ENCODE measurements at regions not wholly inside any gene's neighbourhood (a gene's known extent, or its start where the extent isn't known, plus 50 kb on each side); places are given as distances from the start of the nearest gene placed in this dataset.

DNA sequence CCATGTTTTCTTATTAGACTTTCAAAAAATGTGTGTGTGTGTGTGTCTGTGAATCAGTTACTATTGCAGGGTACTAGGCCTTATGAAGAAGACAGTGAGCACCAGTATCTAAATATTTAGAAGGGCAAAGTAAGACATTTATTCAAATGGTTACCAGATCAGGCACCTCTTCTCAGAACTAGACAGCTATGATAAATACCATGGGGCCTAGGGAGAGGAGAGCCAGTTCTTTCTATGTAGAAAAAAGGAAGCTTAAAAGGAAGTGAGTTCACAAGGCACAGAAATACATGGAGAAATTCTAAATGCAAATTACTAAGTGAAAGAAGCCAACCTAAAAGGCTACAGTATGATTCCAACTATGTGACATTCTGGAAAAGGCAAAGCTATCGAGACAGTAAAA is 261.3 kb downstream of the SOX11 start:
- no peak for DNase-seq (ENCODE audit: low read depth, low spot score)

DNA sequence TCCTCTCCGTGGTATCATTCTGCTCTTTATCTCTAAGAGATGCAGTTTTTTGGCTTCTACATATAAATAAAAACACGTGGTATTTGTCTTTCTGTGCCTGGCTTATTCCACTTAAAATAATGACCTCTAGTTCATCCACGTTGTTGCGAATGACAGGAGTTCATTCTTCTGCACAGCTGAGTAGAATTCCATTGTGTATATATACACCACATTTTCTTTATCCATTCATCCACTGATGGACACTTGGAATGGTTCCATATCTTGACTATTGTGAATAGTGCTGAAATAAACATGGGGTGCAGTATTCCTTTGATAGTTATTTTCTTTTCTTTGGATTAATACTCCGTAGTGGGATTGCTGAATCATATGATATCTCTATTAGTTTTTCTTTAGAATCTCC is 262.3 kb downstream of the SOX11 start:
- no peak for DNase-seq (ENCODE audit: low read depth, low spot score)

DNA sequence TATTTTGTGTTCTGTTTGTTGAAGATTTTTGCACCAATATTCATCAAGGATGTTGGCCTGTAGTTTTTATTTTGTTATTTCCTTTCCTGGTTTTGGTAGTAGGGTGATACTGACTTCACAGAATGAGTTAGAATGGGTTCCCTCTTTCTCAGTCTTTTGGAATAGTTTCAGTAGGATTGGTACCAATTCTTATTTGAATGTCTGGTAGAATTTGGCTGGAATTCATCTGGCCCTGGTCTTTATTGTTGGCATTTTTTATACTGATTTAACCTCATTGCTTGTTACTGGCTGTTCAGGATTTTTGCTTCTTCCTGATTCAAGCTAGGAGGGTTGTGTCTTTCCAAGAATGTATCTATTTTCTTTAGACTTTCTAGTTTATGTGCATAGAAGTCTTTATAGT is 263.7 kb downstream of the SOX11 start:
- no peak for DNase-seq (ENCODE audit: low read depth, low spot score)

GRCh38 chr2:5959836-5960820 is 267.9 kb downstream of the SOX11 start:
- no peak for DNase-seq (ENCODE audit: low read depth, low spot score)

DNA sequence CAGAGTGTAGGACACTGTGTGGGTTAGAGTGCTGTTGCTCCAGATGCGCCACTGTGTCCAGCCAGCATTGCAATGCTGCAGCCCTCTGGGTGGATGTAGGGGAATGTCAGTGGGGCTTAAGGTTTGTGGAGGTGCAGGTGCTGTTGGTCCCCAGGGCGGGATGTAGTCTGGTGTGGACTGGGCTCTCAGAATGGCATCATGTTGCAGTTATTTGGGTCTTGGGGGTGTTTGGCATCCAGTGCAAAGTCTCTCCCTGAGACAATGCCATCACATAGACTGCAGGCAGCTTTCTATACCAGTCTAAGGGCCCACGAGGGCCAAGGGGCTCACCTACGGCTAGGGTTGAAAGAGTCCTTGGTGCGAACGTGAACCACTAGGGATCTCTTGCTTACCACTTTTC is 275.3 kb downstream of the SOX11 start:
- no peak for DNase-seq (ENCODE audit: low read depth, low spot score)

DNA sequence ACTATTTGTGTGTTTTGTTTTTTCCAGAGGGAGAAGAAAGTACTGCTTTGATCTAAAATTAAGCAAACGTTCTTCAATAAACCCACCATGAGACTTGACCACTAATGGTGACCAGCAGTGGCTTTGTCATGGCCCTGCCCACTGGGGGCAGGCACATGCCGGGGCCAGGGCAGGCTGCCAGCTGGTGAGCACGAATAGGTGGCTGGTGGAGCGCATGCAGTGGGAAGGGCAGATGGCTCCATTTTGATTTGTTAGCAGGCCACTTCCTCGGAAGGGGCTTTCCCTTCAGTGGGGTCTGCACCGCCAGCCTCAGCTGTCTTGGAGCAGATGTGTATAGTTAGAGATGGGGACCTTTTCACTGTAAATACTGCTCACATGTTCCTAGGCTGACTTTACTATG is 277.1 kb downstream of the SOX11 start:
- DNase-seq (ENCODE audit: low read depth, low spot score): no peak

DNA sequence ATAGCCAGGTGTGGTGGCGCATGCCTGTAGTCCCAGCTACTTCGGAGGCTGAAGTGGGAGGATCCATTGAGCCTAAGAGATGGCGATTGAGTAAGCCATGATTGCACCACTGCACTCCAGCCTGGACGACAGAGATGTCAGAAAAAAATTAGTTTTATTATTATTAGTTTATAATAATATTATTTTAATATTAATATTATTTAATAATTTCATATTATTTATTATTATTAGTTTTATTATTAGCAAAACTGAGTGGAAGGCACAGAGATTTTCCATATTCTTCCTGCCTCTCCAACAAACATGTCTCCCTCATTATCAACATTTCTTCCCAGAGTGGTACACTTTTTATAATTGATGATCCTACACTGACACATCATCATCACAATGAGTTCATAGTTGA is 278.2 kb downstream of the SOX11 start:
- no peak for DNase-seq (ENCODE audit: low read depth, low spot score)

- DNase-seq (ENCODE audit: low read depth, low spot score): no peak
These were observed 282.3 kb downstream of the SOX11 start for GRCh38 chr2:5974477-5974876.

GRCh38 chr2:5975401-5975800 is 283.2 kb downstream of the SOX11 start:
- no peak for DNase-seq (ENCODE audit: low read depth, low spot score)

- DNase-seq (ENCODE audit: low read depth, low spot score): no peak
These were observed 284.4 kb downstream of the SOX11 start for GRCh38 chr2:5976531-5977065.

DNA sequence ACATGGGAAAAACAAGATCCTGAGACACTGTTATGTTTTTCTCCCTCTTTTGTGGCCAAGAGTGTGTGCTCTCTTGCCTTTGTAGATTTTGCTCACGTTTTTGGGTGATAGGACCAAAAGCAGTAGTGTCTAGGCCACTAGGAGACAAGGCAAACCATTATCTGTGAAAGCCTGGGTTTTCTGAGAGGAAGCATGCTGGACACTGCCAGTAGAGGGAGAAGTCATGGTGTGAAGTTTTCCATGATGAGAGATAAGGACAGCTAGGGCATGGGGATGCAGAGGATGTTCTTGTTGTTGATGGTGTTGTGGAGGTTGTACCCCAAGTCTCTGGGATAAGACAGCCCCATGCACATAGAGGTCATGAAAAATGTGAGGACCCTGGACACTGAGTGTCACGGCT is 285.3 kb downstream of the SOX11 start:
- no peak for DNase-seq (ENCODE audit: low read depth, low spot score)

DNA sequence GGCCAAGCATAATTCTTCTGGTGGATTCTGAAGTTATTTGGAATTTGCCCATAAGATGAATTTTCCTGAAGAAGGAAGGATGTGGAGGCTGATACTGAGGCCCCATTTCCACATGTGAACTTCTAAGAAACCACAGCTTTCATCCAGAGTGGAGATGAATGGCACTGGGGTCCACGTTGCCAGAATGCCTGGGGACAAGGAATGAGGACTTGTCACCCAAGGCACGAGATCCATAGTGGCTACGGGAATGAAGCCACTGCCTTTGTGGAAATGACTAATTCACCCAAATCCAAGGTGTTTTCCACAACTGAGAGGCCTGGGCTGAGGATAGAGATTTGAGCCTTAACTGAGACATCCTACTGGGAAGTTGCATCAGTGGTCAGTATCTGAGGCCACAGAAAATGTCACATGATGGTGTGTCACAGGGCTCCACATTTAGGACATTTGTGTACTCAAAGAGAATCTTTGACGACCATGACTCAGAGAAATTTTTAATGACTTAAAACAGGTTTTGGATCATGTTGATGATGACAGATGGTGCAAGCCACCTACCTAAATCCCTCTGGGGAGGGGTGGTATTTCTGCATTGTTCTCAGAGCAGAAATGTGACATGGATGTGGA is 286.1 kb downstream of the SOX11 start:
- no peak for DNase-seq (ENCODE audit: low read depth, low spot score)

DNA sequence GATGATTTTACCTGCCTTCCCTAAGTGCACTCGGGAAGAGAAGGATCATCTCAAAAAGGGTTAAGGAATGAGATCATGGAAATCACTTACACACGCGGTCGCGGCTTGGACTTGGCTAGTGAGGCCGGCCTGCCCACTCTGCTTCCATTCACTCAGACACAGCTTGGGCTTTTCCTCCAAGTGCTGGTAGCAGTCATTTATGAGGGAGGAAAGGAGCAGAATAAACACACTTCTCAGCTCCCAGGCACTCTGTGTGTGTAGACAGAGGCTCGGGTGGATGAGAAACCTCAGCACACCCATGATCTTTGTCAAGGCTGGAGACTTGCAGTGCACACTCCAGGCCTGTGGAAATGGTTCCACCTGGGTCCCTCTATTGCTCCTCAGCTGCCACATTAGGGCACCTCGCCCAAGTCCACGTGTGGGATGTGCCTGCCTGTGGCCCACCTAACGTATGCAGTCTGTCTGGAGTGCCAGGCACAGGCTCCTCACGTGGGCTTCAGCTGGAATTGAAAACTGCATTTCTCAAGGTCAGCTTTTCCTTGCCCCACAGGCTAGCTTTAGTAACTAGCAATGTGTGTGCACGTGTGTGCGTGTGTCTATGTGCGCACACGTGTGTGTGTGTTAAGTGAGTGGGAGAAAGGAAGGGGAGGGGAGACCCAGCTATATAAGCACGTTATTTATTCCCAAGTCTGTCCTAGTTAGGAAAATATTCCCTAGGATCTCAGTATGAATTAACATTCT is 288.4 kb downstream of the SOX11 start:
- no peak for DNase-seq (ENCODE audit: low read depth, low spot score)

DNA sequence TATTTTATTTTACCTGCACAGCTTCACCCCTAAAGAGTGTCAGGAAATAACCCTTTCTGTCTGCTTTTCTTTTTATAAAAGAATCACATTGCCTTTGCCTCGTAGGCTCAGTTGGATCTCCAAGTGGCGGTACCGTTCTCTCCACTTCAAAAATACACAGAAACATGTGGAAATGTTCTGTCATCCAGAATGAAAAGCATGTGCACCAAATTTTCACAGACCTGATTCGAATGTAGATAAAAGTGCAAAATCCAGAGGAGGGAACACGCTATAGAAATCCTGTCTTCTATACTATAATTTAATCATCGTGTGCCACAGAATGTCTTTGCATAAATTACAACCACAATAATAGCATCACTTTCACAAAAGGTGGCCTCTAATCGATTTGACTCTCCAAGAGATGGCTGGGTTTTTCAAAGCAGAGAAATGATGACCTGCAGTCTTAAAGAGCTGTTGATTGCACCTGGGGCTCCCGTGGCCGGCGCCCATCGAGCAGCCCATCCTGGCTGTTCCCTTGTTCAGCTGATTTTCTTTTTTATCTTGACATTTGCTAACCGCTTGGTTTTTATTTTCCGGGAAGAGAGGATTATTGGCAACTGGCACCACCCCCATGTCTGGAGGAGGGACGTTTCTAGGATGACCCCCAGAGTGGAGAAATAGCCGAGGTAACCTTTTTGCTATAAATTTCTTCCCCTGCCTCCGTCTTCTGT is 290.2 kb downstream of the SOX11 start:
- no peak for DNase-seq (ENCODE audit: low read depth, low spot score)

DNA sequence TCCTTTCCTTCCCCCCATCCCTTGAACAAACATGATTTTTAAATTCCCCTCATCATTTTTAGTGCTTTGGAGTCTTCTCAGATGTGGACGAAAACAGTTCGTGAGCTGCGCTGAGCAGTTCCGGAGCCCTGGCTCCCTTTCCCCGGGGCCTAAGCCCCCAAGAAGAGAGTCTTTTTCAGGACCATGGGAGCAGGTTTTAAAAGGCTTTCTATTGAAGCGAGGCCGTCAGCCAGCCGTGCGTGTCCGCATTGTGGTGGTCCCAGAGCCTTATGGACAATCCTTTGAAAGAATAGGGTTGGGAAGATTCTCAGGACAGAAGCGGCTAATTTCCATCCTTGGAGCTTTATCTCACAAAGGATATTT is 290.7 kb downstream of the SOX11 start:
- DNase-seq (ENCODE audit: low read depth, low spot score): no peak

- DNase-seq (ENCODE audit: low read depth, low spot score): no peak
These were observed 291.5 kb downstream of the SOX11 start for GRCh38 chr2:5983511-5984272.

DNA sequence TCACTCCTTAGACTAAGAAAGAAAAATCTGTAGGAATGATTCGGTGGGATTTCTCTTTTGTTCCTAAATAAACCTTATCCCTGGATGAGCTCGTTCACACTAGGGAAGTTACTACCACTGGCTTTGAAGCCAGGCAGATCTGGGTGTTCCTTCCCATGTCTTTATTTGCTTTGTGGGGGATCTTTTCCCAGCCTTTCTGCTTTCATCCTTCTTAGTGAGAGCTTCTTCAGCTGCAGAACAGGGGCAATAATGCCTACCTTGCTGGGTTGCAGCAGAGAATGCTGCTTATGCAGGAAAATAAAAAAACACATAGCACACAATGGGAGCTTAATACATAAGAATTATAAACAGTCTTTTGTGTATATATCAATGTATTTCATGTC is 292.1 kb downstream of the SOX11 start:
- DNase-seq (ENCODE audit: low read depth, low spot score): no peak

DNA sequence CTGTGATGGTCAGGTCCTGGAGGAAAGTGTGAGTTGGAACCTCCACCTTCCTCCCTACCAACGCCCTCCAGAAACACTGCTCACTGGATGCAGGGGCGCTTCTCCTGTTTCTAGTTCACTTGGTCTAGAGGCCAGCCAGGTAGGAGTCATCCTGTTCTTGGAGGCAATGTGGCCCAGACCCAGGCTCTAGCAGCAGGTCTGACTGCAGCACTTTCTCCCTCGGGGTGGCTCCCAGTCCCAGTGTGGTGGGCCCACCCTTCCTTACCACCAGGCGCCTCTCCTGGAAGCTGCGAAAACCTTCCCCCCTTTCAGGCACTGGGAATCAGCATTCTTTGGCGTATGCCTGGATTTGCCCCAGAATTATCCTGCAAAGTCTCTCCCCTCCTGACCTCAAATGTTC is 292.8 kb downstream of the SOX11 start:
- no peak for DNase-seq (ENCODE audit: low read depth, low spot score)

- DNase-seq (ENCODE audit: low read depth, low spot score): no peak
These were observed 293.6 kb downstream of the SOX11 start for GRCh38 chr2:5985536-5986385.
